GM12878 (cell line): ENCODE measurements at regions not wholly inside any gene's neighbourhood (a gene's known extent, or its start where the extent isn't known, plus 50 kb on each side); places are given as distances from the start of the nearest gene placed in this dataset.

ENCODE experiments used
- ATAC-seq: fragments of 200-7000 bp; cut with Tn5 transposase; 3 replicates; pipeline ENCODE4 v1.9.1; 2020; ENCODE audit warnings: mild to moderate bottlenecking, moderate library complexity
- BruUV-seq: library from RNA; stranded (reverse); fragments of 400-500 nt; replicated peaks from 2 replicates; lab custom pipeline; 2021; lab: Mats Ljungman, UMichigan
- CTCF ChIA-PET: fragments of 300-600 bp; sonication (Branson Sonifier 250); formaldehyde crosslinking; extraction: SDS; loops from one replicate; lab custom pipeline; 2021; ENCODE audit warnings: inconsistent platforms; lab: Yijun Ruan, JAX
- POLR2A ChIA-PET: fragments of 350-600 bp; formaldehyde crosslinking; extraction: SDS; loops from one replicate; lab custom pipeline; 2021; ENCODE audit warnings: inconsistent platforms; lab: Charles Lee
- RAD21 ChIA-PET: fragments of 300-600 bp; sonication (Branson Sonifier 250); formaldehyde crosslinking; loops from one replicate; lab custom pipeline; 2023; ENCODE audit warnings: antibody characterized with exemption; ENCODE audit not compliant: unreplicated experiment; lab: Charles Lee
- SMC1A ChIA-PET: fragments of 300-600 bp; sonication (Branson Sonifier 250); formaldehyde crosslinking; loops from one replicate; lab custom pipeline; 2023; ENCODE audit not compliant: unreplicated experiment, uncharacterized antibody; lab: Charles Lee
- DNase-seq: peaks from one replicate; pipeline ENCODE4 v3.0.0-alpha.2; 2011; ENCODE audit warnings: low read depth, low spot score
- FAIRE-seq: peaks from 3 replicates; lab custom pipeline; 2011; peaks lifted over from hg19 to GRCh38; lab: Jason Lieb, UNC
- H2AFZ ChIP-seq: 2 replicates; pipeline ENCODE4 v1.6.0; 2011; ENCODE audit warnings: low read depth, low read length, control low read depth; ENCODE audit not compliant: control insufficient read depth
- H3K27ac ChIP-seq: 2 replicates; pipeline ENCODE4 v1.5.1; 2011; ENCODE audit warnings: control low read depth; ENCODE audit not compliant: control insufficient read depth, insufficient read depth
- H3K27me3 ChIP-seq, 2 experiments: replicated peaks in 1 of 2; 2 replicates each; pipeline versions ENCODE4 v1.6.0 to v1.6.1; 2011; ENCODE audit warnings: low read length in 1 of 2; ENCODE audit not compliant: control insufficient read depth in 2 of 2, insufficient read depth in 2 of 2
- H3K36me3 ChIP-seq, 2 experiments: 2 replicates each; pipeline ENCODE4 v1.5.1; 2011; ENCODE audit warnings: low read length in 1 of 2; ENCODE audit not compliant: control insufficient read depth in 2 of 2, insufficient read depth in 2 of 2
- H3K4me1 ChIP-seq: 2 replicates; pipeline ENCODE4 v1.6.1; 2011; ENCODE audit warnings: mild to moderate bottlenecking, low read length, moderate library complexity, mixed read lengths; ENCODE audit not compliant: control insufficient read depth, insufficient read depth
- H3K4me2 ChIP-seq: 2 replicates; pipeline ENCODE4 v1.6.0; 2011; ENCODE audit warnings: control low read depth; ENCODE audit not compliant: control insufficient read depth, insufficient read depth
- H3K4me3 ChIP-seq: fragments of 200-600 bp; sonication (generic); 2 replicates; pipeline ENCODE4 v1.5.1; 2016
- H3K79me2 ChIP-seq: 2 replicates; pipeline ENCODE4 v1.6.0; 2011; ENCODE audit warnings: low read length; ENCODE audit not compliant: control insufficient read depth, insufficient read depth
- H3K9ac ChIP-seq: 2 replicates; pipeline ENCODE4 v1.8.0; 2011; ENCODE audit warnings: low read length, control low read depth, mixed read lengths; ENCODE audit not compliant: control insufficient read depth, insufficient read depth
- H3K9me3 ChIP-seq: replicated peaks from 3 replicates; pipeline ENCODE4 v1.5.1; 2011; ENCODE audit warnings: mild to moderate bottlenecking, low read length; ENCODE audit not compliant: control insufficient read depth, insufficient read depth
- H4K20me1 ChIP-seq: 2 replicates; pipeline ENCODE4 v1.6.0; 2011; ENCODE audit not compliant: control insufficient read depth, insufficient read depth
- ASH2L ChIP-seq: fragments of 300-600, 200-600 bp; sonication (generic); IDR thresholded peaks from 2 replicates; pipeline ENCODE4 v1.6.1; 2017; ENCODE audit warnings: low read depth, mild to moderate bottlenecking, borderline replicate concordance
- CBX5 ChIP-seq: sonication (generic); IDR thresholded peaks from 2 replicates; pipeline ENCODE4 v1.6.1; 2016; ENCODE audit warnings: low read depth, moderate library complexity, mild to moderate bottlenecking, inconsistent platforms
- FOS ChIP-seq: IDR thresholded peaks from 3 replicates; pipeline ENCODE4 v1.6.1; 2011; ENCODE audit warnings: borderline replicate concordance; ENCODE audit not compliant: insufficient read length; ENCODE audit errors: extremely low read depth
- KDM1A ChIP-seq: fragments of 200-600 bp; sonication (generic); IDR thresholded peaks from 2 replicates; pipeline ENCODE4 v1.6.1; 2016; ENCODE audit warnings: borderline replicate concordance
- MTA3 ChIP-seq: IDR thresholded peaks from 2 replicates; pipeline ENCODE4 v1.6.1; 2012; ENCODE audit warnings: low read length, inconsistent platforms, borderline replicate concordance
- NFIC ChIP-seq: IDR thresholded peaks from 2 replicates; pipeline ENCODE4 v1.6.1; 2012; ENCODE audit warnings: low read depth, mild to moderate bottlenecking, inconsistent platforms, low read length, moderate library complexity
- NR2F1 ChIP-seq: fragments of 450-650 bp; conservative IDR thresholded peaks from 2 replicates; pipeline ENCODE4 v1.6.1; 2017; ENCODE audit warnings: mild to moderate bottlenecking
- POLR2AphosphoS5 ChIP-seq: IDR thresholded peaks from 2 replicates; pipeline ENCODE4 v1.6.1; 2011; ENCODE audit warnings: mild to moderate bottlenecking, low read length, inconsistent platforms
- RAD21 ChIP-seq: IDR thresholded peaks from 2 replicates; pipeline ENCODE4 v1.6.1; 2011; ENCODE audit warnings: mild to moderate bottlenecking, low read depth, low read length, moderate library complexity; ENCODE audit not compliant: insufficient read depth
- RAD51 ChIP-seq: fragments of 450-650 bp; IDR thresholded peaks from 2 replicates; pipeline ENCODE4 v1.6.1; 2016; ENCODE audit warnings: moderate library complexity, mild to moderate bottlenecking, inconsistent platforms
- SMAD1 ChIP-seq: fragments of 450-650 bp; IDR thresholded peaks from 2 replicates; pipeline ENCODE4 v1.6.1; 2018; ENCODE audit warnings: mild to moderate bottlenecking, low read depth; ENCODE audit not compliant: partially characterized antibody
- SMC3 ChIP-seq: IDR thresholded peaks from 2 replicates; pipeline ENCODE4 v1.6.1; 2011; ENCODE audit warnings: low read length, improper control_type of control experiment, borderline replicate concordance
- SP1 ChIP-seq: IDR thresholded peaks from one replicate; pipeline ENCODE4 v1.6.1; 2011; ENCODE audit warnings: low read depth, low read length
- STAT1 ChIP-seq: fragments of 450-650 bp; conservative IDR thresholded peaks from 2 replicates; pipeline ENCODE4 v1.6.1; 2014; ENCODE audit warnings: antibody characterized with exemption, mild to moderate bottlenecking
- TBL1XR1 ChIP-seq: IDR thresholded peaks from 2 replicates; pipeline ENCODE4 v1.6.1; 2012; ENCODE audit warnings: low read depth, low read length, improper control_type of control experiment
- ZNF274 ChIP-seq: IDR thresholded peaks from one replicate; pipeline ENCODE4 v1.8.0; 2011; ENCODE audit not compliant: insufficient read length, insufficient read depth
- in situ Hi-C: fragments of 300-500 bp; cut with MboI; formaldehyde crosslinking; loops from 9 replicates; pipeline ENCODE4 v1.14.3; 2018; ENCODE audit warnings: mixed read lengths
- intact Hi-C: fragments of 100-400 bp; cut with micrococcal nuclease; formaldehyde crosslinking; loops from one replicate; pipeline ENCODE4 v1.14.2; 2022; ENCODE audit not compliant: unreplicated experiment

GRCh38 chr21:16832791-16833190, 680.1 kb upstream of the CXADR start:
- H3K9me3 ChIP-seq: no peaks in the 10 kb centered on the region
- RAD21 ChIA-PET: no interaction called here
- H2AFZ ChIP-seq: no peak overlapping the region
- H4K20me1 ChIP-seq: no peaks in the 10 kb centered on the region
- no peak for TF ChIP-seq SMAD1
- no peak for TF ChIP-seq TBL1XR1
- TF ChIP-seq SP1: no peak
- no peak for TF ChIP-seq ZNF274
- no peak for TF ChIP-seq FOS
- TF ChIP-seq STAT1: no peak
- TF ChIP-seq MTA3: no peak
- TF ChIP-seq NR2F1: no peak
- TF ChIP-seq RAD21: no peak
- no peak for TF ChIP-seq CBX5
- TF ChIP-seq NFIC: no peak
- TF ChIP-seq SMC3: no peak
- no peak for TF ChIP-seq POLR2AphosphoS5
- no peak for TF ChIP-seq ASH2L
- TF ChIP-seq KDM1A: no peak
- TF ChIP-seq RAD51: no peak
- TF ChIP-seq, all 136 proteins: peak for 0
- ChIA-PET CTCF (no interaction called here), POLR2A (no interaction called here), SMC1A (no interaction called here)
- in situ Hi-C loops (no loop called here), intact Hi-C loops (no loop called here)
- Histone ChIP-seq H3K27me3 (no peaks in the 10 kb centered on the region), H3K4me3 (no peak overlapping the region), H3K9ac (no peak overlapping the region), H3K79me2 (no peaks in the 10 kb centered on the region), H3K27ac (no peak overlapping the region), H3K36me3 (no peaks in the 10 kb centered on the region), H3K4me1 (no peaks in the 10 kb centered on the region), H3K4me2 (no peak overlapping the region)
- no peak for ATAC-seq
- DNase-seq: no peak
- BruUV-seq: no TSS peak
- FAIRE-seq: no peak
